HG02885 (cell line): ENCODE measurements at regions not wholly inside any gene's neighbourhood (a gene's known extent, or its start where the extent isn't known, plus 50 kb on each side); places are given as distances from the start of the nearest gene placed in this dataset.

ENCODE experiments used
- ATAC-seq: cut with Tn5 transposase; IDR thresholded peaks from one replicate; pipeline ENCODE4 v1.9.1; 2021; ENCODE audit warnings: mild to moderate bottlenecking; ENCODE audit not compliant: unreplicated experiment, poor library complexity

DNA sequence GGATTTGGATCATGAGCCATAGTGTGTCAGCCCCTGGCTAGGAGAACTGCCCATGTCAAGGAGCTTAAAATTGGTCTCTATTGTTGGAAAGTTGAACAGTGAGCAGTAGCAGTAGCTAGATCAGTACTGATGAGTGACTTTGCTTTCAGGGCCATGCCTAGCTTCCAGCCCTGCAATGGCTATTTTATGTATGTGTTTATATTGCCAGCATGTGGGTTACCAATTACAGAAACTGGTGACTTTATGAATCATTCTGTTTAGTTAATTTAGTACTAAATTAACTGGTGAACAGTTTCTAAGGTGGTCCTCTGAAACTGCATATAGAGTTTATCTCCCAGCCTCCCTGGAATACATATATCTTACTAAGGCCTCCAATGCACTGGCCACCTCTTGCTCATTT, 908.1 kb upstream of the ALCAM start:
- no peak for ATAC-seq

DNA sequence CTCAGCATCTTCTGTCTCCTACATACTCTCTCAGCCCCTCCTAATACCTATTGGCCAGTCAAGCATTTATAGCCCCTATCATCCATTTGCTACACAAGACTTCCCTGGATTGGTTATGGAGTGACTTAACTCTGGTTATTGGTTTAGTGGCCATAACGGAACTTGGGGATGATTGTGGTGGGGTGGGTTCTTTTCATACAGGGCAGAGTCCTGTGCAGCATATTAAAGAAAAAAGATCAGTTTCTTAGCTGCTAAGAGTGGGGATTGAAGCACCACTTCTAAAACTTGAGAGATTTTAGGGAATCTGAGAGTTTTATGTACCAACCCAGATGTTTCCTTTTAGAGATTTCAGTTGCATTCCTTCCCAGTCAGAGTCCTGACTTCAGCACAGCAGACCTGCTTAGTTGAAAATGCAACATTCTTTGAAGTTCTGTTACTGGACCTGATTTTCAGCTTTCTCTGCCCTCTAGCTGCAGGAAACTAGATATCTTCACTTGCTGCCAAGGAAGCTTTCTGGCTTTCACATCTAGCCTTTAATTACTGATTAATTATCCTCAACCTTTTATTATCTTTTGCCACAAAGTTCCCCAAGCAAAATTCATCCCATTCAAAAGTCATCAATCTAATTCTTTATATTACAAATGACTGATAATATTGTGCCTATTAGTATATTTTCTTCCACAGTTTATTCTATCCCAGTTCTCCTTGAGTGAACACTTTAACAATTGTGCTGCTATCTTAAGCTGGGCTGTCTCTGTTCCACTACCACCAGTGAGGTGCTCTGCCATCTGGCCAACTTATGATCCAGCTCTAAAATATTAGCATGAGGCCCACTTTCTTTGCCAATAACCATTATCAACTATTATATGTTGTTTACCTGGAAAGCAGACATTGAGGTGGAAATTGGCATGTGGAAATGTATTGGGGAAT, 906.0 kb upstream of the ALCAM start:
- ATAC-seq, result peak; percentile 74

GRCh38 chr3:104461431-104461830, 905.3 kb upstream of the ALCAM start:
- ATAC-seq, result no peak

DNA sequence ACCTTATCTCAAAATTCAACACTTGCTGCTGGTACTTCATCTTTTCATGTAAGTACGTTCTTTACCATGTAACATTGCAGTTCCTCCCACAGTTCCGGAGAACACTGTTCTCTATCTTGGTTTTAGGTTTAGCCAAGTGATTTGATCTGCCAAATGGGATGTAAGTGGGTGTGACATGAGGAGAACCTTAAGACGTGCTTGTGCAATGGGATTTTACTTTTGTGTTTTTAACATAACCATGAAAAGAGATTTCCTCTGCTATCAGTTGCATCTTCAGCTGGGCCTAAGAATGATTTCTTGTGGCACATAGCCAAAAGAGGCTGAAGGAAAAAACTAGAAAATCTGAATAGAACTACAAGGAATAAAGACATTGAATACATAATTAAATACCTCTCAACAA, 894.5 kb upstream of the ALCAM start:
- no peak for ATAC-seq

- ATAC-seq, result no peak
These were observed 892.7 kb upstream of the ALCAM start for GRCh38 chr3:104474011-104474410.

GRCh38 chr3:104503022-104503421, 863.7 kb upstream of the ALCAM start:
- no peak for ATAC-seq

DNA sequence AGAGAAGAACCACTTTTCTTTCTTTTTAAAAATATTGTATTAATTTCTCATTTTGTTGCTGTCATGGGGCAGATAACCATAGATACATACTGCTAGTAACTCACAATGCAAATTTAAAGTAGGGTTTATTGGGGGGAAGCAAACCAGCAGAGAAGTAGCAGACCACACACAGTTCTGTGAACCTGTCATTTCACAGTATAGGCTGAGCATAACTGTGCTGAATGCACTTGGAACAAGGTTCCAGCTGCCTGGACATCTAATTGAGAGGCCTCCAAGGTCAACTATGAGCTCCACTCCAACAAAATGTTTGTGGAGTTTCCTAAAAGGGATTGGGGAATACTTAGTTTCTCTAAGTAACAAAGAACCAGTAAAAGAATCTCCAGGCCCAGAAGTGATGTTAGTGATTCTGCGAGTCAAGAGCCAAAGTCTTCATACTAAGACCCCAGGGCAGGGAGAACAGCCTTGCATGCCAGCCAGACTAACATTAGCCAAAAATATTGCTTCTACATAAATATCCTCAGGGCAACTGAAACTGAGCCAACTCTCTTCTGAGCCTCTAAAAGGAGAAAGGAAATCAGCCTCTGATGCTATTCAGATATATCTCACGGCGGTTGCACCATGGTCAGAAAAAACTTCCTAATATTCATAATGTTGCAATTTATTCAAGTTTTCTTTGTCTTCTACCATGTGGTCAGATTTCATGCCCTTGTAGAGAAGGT, 856.4 kb upstream of the ALCAM start:
- peak; percentile 42 for ATAC-seq

GRCh38 chr3:104514371-104514770, 852.3 kb upstream of the ALCAM start:
- ATAC-seq, result peak; percentile 57

DNA sequence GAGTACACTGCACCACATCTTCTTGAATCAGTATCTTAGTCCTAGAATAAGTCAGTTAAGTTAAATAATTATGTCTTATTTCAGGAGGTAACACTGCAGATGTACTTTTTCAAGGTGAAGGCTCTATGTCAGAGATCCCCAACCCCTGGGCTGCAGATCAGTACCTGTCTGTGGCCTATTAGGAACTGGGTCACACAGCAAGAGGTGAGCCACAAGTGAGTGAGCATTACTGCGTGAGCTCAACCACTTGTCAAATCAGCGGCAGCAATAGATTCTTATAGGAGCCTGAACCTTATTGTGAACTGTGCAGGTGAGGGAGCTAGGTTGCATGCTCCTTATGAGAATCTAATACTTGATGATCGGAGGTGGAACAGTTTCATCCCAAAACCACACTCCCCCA, 851.9 kb upstream of the ALCAM start:
- ATAC-seq, result peak; percentile 57

DNA sequence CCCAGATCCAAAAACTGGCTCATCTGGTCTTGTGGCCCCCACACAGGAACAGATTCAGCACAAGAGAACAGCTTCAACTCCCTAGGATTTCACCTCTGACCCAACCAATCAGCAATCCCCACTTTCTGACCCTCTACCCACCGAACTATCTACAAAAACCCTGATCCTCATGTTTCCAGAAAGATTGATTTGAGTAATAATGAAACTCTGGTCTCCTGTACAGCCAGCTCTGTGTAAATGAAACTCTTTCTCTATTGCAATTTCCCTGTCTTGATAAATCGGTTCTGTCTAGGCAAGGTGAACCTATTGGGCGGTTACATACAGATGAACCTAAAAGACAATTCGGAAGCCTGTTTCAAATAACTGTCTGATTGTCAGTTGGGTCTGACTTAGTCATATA, 847.6 kb upstream of the ALCAM start:
- ATAC-seq, result peak; percentile 27

DNA sequence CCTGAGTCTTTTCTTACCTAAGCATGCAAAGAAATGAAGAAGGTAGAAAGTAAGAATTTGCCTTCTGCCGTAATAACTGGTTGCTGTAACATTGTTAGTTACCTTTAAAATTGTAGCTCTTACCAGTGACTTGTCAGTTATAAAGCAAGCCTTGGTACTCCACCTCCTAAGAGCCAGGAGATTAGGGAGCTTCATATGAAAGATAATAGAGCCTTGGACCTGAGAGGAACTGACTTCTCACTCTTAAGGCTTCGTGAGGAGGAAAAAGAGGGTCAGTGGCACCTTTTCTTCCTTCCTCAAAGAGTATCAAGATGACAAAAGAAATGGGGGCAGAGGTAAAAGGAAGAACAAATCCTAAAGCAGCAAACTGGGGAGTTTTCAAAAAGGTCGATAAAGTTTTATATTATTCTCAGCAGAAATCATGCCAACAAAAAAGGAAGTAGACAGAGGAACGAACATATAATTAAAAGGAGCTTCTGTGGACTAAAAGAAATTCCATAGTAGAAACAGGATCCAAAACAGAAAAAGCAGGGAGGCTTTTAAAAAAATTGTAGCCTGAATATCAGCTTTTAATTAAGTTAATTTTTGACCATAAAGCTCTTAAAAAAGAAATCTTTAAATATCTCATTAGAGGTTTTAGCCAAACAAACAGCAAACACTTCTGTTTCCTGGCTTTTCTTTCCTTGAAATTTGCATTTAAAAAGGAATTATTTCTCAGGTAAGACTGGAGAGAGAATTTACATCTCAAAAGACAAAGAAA, 847.1 kb upstream of the ALCAM start:
- ATAC-seq, result no peak

- ATAC-seq, result peak; percentile 46
These were observed 846.5 kb upstream of the ALCAM start for GRCh38 chr3:104520228-104520655.

DNA sequence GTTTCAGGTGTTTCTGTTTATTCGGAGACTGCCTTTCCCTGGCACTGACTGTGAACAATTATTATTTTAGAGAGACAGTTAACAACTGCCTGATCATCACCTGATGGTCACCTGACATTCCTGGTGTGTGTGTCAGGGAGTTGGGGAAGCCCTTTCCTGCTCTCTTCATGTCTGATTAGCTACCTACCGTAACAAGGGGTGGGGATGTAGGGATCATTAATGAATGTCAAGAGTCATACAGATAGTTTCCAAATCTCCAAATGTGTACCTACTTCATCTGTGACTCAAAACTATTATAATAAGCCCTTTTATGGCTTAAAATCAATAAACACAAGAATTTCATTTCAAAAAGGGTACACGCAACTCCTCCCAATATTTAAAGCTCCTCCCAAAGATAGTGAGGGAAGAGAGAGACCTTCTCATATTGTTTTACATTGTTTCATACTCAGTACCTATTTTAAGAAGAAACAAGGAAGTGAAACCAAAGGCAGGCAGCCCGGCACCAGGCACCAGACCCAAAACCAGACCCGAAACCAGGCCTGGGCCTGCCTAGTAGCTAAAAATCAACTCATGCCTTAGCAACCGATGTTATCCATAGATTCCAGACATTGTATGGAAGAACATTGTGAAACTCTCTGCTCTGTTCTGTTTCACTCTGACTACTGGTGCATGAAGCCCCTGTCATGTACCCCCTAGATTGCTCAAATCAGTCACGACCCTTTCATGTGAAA, 844.9 kb upstream of the ALCAM start:
- ATAC-seq, result peak; percentile 47

DNA sequence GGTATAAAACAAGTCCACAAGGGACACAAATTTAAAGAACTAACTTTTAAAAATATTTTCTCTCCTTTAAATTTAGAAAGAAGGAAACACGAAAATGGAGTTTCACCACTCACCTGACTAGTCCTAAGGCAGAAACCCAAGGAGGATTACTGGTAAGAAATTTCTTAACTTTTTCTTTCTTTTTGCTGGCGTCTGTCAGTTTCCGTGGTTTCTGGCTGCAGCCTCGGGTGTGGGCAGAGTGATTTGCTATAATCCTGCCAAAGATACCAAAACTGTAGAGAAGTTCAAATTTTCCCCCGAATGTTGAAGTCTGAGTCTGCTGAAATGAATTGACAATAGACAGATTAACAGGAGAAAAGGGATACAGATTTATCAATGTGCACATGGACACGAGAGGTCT, 843.6 kb upstream of the ALCAM start:
- peak; percentile 17 for ATAC-seq

GRCh38 chr3:104526901-104527401, 839.8 kb upstream of the ALCAM start:
- peak; percentile 84 for ATAC-seq

- no peak for ATAC-seq
These were observed 835.8 kb upstream of the ALCAM start for GRCh38 chr3:104530934-104531333.

DNA sequence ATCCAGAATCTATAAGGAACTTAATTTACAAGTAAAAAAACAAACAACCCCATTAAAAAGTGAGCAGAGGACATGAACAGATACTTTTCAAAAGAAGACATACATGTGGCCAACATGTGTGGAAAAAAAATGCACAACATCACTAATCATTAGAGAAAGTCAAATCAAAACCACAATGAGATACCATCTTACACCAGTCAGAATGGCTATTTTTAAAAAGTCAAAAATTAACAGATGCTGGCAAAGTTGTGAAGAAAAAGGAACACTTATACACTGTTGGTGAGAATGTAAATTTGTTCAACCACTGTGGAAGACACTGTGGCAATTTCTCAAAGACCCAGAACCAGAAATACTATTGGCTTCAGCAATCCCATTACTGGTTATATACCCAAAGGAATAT, 830.0 kb upstream of the ALCAM start:
- ATAC-seq, result no peak

DNA sequence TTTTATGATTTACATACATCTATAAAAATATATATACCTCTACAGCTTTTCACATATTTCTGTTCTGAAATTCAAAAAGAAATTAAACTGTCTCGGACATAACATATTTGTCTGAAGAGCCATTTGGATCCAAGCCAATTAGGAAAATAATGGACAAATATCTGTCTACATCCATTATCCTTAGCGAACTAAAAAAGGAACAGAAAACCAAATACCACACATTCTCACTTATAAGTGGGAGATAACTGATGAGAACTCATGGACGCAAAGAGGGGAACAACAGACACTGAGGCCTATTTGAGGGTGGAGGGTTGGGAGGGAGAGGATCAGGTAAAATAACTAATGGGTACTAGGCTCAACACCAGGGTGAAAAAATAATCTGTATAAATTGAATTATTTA, 829.4 kb upstream of the ALCAM start:
- no peak for ATAC-seq

- no peak for ATAC-seq
These were observed 820.4 kb upstream of the ALCAM start for GRCh38 chr3:104546301-104546700.

DNA sequence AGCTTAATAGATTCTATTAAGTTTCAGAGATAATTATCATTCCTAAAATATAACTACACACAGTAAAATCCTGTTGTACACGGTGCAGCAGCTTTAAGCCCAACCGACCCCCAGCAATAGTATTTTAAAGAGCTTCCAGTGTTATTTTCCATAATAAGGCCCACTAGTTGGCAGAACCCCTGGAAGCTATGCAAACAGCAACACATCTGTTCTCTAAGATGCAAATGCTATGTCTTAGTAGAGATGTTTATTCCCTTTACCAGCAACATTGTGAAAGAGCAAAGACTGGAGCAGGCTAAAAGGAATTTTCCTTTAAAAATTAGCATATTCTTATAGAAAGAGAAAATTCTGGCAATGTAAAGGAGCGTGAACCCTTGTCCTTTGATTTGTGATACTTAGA, 819.7 kb upstream of the ALCAM start:
- ATAC-seq, result no peak
